IPS-NIHi7 (cell line): ENCODE measurements at regions not wholly inside any gene's neighbourhood (a gene's known extent, or its start where the extent isn't known, plus 50 kb on each side); places are given as distances from the start of the nearest gene placed in this dataset.

ENCODE experiments used
- DNase-seq: peaks from one replicate; pipeline ENCODE4 v3.0.0; 2012; ENCODE audit warnings: mixed read lengths; ENCODE audit errors: extremely low spot score

DNA sequence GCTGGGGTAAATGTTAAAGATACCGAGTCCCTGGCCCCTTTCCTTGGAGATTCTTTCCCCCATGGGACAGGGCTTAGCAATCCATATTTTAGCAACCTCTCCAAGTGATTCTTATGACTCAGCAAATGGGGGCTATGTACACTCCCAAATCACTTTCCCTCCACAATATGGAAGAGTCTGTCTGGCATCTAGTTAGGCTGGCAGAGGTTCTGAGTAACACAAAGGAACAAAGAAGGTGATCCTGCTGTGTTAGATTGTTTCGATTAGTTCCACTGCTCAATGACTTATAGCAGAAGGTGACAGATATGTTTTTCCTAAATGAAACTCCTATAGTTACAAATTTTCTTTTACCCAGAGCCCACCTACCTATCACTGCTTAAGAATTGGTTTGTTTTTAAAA lies 154.0 kb upstream of the SYT13 start:
- no peak for DNase-seq

- no peak for DNase-seq
These were observed 150.8 kb upstream of the SYT13 start for GRCh38 chr11:45436966-45437365.

- DNase-seq: no peak
These were observed 150.0 kb upstream of the SYT13 start for GRCh38 chr11:45436118-45436517.

DNA sequence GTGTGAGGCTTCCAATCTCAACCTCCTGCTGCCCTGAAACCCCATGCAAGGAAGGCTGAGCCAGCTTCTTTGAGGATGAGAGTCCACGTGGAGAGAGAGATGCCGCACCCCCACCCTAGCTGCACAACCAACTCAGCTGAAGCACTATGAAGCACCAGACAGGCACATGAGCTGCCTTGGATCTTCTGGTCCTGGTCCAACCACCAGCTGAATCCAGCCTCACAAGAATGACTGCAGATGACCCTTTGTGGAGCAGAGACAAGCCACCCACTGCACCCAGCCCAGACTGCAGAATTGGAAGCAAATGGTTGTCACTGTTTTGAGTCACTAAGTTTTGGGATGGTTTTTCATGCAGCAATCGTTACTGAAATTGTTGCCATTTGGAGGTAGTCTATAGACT lies 149.6 kb upstream of the SYT13 start:
- no peak for DNase-seq

DNA sequence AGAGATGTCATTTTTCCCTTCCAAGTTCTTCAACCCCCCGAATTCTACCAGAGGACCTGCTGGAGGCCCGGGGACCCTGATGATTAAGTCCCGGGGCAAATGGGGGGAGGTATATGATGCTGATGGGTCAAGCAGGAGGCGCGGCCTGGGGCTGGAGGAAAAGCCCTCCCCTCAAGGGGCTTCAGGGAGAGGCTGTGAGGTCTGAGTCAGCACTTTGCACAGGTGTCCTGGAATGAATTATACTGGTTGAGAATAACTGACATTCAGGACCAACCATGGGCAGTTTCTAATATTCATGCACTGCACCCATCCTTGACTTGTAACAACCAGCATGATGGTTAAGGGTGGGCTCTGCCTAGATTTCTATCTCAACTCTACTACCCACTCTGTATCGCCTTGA lies 146.8 kb upstream of the SYT13 start:
- no peak for DNase-seq

GRCh38 chr11:45432100-45432499 lies 146.0 kb upstream of the SYT13 start:
- DNase-seq: peak; percentile 47

GRCh38 chr11:45431046-45432018 lies 145.2 kb upstream of the SYT13 start:
- no peak for DNase-seq

DNA sequence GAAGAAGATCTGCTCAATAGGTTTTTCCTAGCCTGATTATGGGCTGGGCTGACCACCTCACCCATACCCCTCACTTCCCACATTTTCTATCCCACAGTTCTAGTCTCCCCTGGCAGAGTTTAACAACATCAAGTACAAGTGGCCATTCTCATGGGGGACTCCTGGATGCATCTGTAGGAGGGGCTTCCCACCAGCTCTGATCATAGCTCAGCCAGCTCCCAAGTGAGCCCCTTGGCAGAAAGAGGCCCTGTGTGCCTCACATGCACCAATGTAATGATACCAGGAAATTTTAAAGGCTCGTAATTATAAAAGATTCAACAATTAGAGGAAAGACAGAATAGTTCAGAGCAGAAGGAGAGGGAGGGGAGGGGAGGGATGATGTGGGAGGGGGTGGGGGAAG lies 144.2 kb upstream of the SYT13 start:
- no peak for DNase-seq

DNA sequence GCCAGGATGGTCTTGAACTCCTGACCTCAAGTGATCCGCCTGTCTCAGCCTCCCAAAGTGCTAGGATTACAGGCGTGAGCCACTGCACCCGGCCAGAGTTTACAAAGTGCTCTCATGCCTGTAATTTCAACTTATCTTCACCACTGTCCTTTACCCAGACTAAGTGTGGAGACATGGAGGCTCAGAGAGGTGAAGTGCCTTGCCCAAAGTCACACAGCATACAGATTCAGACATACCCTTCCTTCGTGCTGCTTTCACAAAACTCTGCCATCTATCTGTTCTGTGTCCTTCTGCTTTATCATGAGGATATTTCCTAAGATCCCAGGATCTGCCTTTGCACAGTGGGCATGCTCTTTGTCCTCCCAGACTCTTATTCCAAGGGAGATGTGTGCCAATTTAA lies 143.6 kb upstream of the SYT13 start:
- no peak for DNase-seq

GRCh38 chr11:45428541-45429230 lies 142.5 kb upstream of the SYT13 start:
- no peak for DNase-seq

- DNase-seq: no peak
These were observed 142.0 kb upstream of the SYT13 start for GRCh38 chr11:45428116-45428515.

GRCh38 chr11:45424411-45425180 lies 138.5 kb upstream of the SYT13 start:
- DNase-seq: no peak

GRCh38 chr11:45423475-45424120 lies 137.5 kb upstream of the SYT13 start:
- no peak for DNase-seq

- no peak for DNase-seq
These were observed 136.9 kb upstream of the SYT13 start for GRCh38 chr11:45423036-45423435.

DNA sequence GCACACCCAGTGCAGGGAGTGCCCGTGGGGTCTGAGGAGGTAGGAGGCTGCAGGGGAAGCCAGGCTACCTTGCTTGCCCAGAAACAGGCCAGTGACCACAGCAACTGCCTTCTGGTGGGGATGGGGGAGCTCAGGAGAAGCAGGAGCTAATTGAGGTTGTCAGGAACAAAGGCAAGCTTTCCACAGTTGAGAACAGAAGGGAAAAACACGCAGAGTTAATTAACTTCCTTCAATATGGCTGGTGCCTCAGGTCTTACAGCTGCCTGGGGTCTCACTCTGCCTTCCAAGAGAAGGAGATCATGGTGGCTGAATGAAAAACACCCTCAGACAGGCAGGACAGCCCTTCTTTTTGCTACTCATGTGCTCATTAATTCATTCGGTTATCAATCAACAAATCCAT lies 127.9 kb upstream of the SYT13 start:
- DNase-seq: no peak

DNA sequence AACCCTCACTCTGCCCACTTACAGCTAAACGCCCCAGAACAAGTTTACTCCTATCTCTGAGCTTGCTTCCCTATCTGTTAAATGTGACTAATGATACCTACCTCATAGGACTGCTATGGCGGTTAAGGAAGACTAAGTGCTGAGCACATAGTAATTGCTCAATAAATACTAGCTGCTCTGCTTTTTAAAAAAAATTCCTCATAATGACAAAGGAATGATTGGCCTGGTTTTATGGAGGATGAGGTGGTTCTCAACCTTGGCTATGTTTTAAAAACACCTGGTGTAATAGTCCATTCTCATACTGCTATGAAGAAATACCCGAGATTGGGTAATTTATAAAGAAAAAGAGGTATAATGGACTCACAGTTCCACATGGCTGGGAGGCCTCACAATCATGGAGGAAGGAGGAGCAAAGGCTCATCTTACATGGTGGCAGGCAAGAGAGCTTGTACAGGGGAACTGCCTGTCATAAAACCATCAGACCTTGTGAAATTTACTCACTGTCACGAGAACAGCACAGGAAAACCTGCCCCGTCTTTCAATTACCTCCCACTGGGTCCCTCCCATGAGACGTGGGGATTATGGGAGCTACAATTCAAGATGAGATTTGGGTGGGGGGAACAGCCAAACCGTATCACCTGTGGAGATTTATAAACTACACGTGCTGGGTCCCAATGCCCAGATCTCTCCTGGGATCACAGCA lies 127.2 kb upstream of the SYT13 start:
- no peak for DNase-seq

- peak; percentile 60 for DNase-seq
These were observed 126.4 kb upstream of the SYT13 start for GRCh38 chr11:45412521-45412920.

- peak; percentile 26 for DNase-seq
These were observed 125.9 kb upstream of the SYT13 start for GRCh38 chr11:45412051-45412471.

- no peak for DNase-seq
These were observed 125.2 kb upstream of the SYT13 start for GRCh38 chr11:45411228-45411946.
